ENCODE measurements at regions not wholly inside any gene's neighbourhood (a gene's known extent, or its start where the extent isn't known, plus 50 kb on each side); places are given as distances from the start of the nearest gene placed in this dataset.

DNA sequence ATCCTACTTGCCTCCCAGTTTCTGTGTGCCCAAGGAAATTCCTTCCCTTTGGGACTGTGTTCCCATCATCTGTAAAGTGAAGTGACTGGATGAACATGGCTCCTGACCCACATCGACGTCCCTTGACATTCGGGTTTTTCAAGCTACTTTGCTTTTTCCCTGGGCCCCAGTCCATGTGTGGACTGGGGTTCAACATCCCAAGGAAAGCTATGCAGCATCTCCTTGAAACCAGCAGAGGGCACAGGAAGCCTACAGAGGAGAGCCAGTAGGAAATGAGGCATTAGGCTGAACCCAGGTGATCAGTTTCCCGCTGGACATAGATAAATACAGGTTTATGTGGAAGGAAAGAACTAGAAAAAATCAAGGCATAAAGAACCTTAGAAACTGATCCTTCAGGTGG is 145.1 kb upstream of the ARHGEF9 start:
- TF ChIP-seq, protein P1, sequence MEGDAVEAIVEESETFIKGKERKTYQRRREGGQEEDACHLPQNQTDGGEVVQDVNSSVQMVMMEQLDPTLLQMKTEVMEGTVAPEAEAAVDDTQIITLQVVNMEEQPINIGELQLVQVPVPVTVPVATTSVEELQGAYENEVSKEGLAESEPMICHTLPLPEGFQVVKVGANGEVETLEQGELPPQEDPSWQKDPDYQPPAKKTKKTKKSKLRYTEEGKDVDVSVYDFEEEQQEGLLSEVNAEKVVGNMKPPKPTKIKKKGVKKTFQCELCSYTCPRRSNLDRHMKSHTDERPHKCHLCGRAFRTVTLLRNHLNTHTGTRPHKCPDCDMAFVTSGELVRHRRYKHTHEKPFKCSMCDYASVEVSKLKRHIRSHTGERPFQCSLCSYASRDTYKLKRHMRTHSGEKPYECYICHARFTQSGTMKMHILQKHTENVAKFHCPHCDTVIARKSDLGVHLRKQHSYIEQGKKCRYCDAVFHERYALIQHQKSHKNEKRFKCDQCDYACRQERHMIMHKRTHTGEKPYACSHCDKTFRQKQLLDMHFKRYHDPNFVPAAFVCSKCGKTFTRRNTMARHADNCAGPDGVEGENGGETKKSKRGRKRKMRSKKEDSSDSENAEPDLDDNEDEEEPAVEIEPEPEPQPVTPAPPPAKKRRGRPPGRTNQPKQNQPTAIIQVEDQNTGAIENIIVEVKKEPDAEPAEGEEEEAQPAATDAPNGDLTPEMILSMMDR (IDR thresholded peaks at IDR 0.05) = 0 out of 2 replicates have a peak, but pooled peaks have one; percentile 23
- TF ChIP-seq, protein P2, sequence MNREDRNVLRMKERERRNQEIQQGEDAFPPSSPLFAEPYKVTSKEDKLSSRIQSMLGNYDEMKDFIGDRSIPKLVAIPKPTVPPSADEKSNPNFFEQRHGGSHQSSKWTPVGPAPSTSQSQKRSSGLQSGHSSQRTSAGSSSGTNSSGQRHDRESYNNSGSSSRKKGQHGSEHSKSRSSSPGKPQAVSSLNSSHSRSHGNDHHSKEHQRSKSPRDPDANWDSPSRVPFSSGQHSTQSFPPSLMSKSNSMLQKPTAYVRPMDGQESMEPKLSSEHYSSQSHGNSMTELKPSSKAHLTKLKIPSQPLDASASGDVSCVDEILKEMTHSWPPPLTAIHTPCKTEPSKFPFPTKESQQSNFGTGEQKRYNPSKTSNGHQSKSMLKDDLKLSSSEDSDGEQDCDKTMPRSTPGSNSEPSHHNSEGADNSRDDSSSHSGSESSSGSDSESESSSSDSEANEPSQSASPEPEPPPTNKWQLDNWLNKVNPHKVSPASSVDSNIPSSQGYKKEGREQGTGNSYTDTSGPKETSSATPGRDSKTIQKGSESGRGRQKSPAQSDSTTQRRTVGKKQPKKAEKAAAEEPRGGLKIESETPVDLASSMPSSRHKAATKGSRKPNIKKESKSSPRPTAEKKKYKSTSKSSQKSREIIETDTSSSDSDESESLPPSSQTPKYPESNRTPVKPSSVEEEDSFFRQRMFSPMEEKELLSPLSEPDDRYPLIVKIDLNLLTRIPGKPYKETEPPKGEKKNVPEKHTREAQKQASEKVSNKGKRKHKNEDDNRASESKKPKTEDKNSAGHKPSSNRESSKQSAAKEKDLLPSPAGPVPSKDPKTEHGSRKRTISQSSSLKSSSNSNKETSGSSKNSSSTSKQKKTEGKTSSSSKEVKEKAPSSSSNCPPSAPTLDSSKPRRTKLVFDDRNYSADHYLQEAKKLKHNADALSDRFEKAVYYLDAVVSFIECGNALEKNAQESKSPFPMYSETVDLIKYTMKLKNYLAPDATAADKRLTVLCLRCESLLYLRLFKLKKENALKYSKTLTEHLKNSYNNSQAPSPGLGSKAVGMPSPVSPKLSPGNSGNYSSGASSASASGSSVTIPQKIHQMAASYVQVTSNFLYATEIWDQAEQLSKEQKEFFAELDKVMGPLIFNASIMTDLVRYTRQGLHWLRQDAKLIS (CRISPR knock-in tag; IDR thresholded peaks at IDR 0.05; ENCODE audit: borderline replicate concordance) = no peak
- TF ChIP-seq RELA (CRISPR knock-in tag; IDR thresholded peaks at IDR 0.05; ENCODE audit: borderline replicate concordance) (no peak), CREB1 (CRISPR knock-in tag; IDR thresholded peaks at IDR 0.05) (no peak)

All from WTC11 (cell line).